GM12878 (cell line): ENCODE measurements at regions not wholly inside any gene's neighbourhood (a gene's known extent, or its start where the extent isn't known, plus 50 kb on each side); places are given as distances from the start of the nearest gene placed in this dataset.

ENCODE experiments used
- ATAC-seq: fragments of 200-7000 bp; cut with Tn5 transposase; 3 replicates; pipeline ENCODE4 v1.9.1; 2020; ENCODE audit warnings: mild to moderate bottlenecking, moderate library complexity
- BruUV-seq: library from RNA; stranded (reverse); fragments of 400-500 nt; replicated peaks from 2 replicates; lab custom pipeline; 2021; lab: Mats Ljungman, UMichigan
- CTCF ChIA-PET: fragments of 300-600 bp; sonication (Branson Sonifier 250); formaldehyde crosslinking; extraction: SDS; loops from one replicate; lab custom pipeline; 2021; ENCODE audit warnings: inconsistent platforms; lab: Yijun Ruan, JAX
- POLR2A ChIA-PET: fragments of 350-600 bp; formaldehyde crosslinking; extraction: SDS; loops from one replicate; lab custom pipeline; 2021; ENCODE audit warnings: inconsistent platforms; lab: Charles Lee
- RAD21 ChIA-PET: fragments of 300-600 bp; sonication (Branson Sonifier 250); formaldehyde crosslinking; loops from one replicate; lab custom pipeline; 2023; ENCODE audit warnings: antibody characterized with exemption; ENCODE audit not compliant: unreplicated experiment; lab: Charles Lee
- SMC1A ChIA-PET: fragments of 300-600 bp; sonication (Branson Sonifier 250); formaldehyde crosslinking; loops from one replicate; lab custom pipeline; 2023; ENCODE audit not compliant: unreplicated experiment, uncharacterized antibody; lab: Charles Lee
- DNase-seq: peaks from one replicate; pipeline ENCODE4 v3.0.0-alpha.2; 2011; ENCODE audit warnings: low read depth, low spot score
- FAIRE-seq: peaks from 3 replicates; lab custom pipeline; 2011; peaks lifted over from hg19 to GRCh38; lab: Jason Lieb, UNC
- H2AFZ ChIP-seq: 2 replicates; pipeline ENCODE4 v1.6.0; 2011; ENCODE audit warnings: low read depth, low read length, control low read depth; ENCODE audit not compliant: control insufficient read depth
- H3K27ac ChIP-seq: 2 replicates; pipeline ENCODE4 v1.5.1; 2011; ENCODE audit warnings: control low read depth; ENCODE audit not compliant: control insufficient read depth, insufficient read depth
- H3K27me3 ChIP-seq, 2 experiments: replicated peaks in 1 of 2; 2 replicates each; pipeline versions ENCODE4 v1.6.0 to v1.6.1; 2011; ENCODE audit warnings: low read length in 1 of 2; ENCODE audit not compliant: control insufficient read depth in 2 of 2, insufficient read depth in 2 of 2
- H3K36me3 ChIP-seq, 2 experiments: 2 replicates each; pipeline ENCODE4 v1.5.1; 2011; ENCODE audit warnings: low read length in 1 of 2; ENCODE audit not compliant: control insufficient read depth in 2 of 2, insufficient read depth in 2 of 2
- H3K4me1 ChIP-seq: 2 replicates; pipeline ENCODE4 v1.6.1; 2011; ENCODE audit warnings: mild to moderate bottlenecking, low read length, moderate library complexity, mixed read lengths; ENCODE audit not compliant: control insufficient read depth, insufficient read depth
- H3K4me2 ChIP-seq: 2 replicates; pipeline ENCODE4 v1.6.0; 2011; ENCODE audit warnings: control low read depth; ENCODE audit not compliant: control insufficient read depth, insufficient read depth
- H3K4me3 ChIP-seq: fragments of 200-600 bp; sonication (generic); 2 replicates; pipeline ENCODE4 v1.5.1; 2016
- H3K79me2 ChIP-seq: 2 replicates; pipeline ENCODE4 v1.6.0; 2011; ENCODE audit warnings: low read length; ENCODE audit not compliant: control insufficient read depth, insufficient read depth
- H3K9ac ChIP-seq: 2 replicates; pipeline ENCODE4 v1.8.0; 2011; ENCODE audit warnings: low read length, control low read depth, mixed read lengths; ENCODE audit not compliant: control insufficient read depth, insufficient read depth
- H3K9me3 ChIP-seq: replicated peaks from 3 replicates; pipeline ENCODE4 v1.5.1; 2011; ENCODE audit warnings: mild to moderate bottlenecking, low read length; ENCODE audit not compliant: control insufficient read depth, insufficient read depth
- H4K20me1 ChIP-seq: 2 replicates; pipeline ENCODE4 v1.6.0; 2011; ENCODE audit not compliant: control insufficient read depth, insufficient read depth
- BMI1 ChIP-seq: fragments of 450-650 bp; IDR thresholded peaks from 2 replicates; pipeline ENCODE4 v1.6.1; 2016; ENCODE audit warnings: mild to moderate bottlenecking, moderate library complexity, borderline replicate concordance
- DPF2 ChIP-seq: fragments of 450-650 bp; IDR thresholded peaks from 2 replicates; pipeline ENCODE4 v1.6.1; 2017; ENCODE audit warnings: mild to moderate bottlenecking
- GATAD2B ChIP-seq: fragments of 450-650 bp; conservative IDR thresholded peaks from 2 replicates; pipeline ENCODE4 v1.6.1; 2017; ENCODE audit warnings: low read depth, mild to moderate bottlenecking, moderate library complexity
- HDGF ChIP-seq: fragments of 450-650 bp; IDR thresholded peaks from 2 replicates; pipeline ENCODE4 v1.6.1; 2016; ENCODE audit warnings: antibody characterized with exemption
- MTA2 ChIP-seq: fragments of 450-650 bp; IDR thresholded peaks from 2 replicates; pipeline ENCODE4 v1.6.1; 2016; ENCODE audit warnings: low read depth, mild to moderate bottlenecking, moderate library complexity
- MYC ChIP-seq: IDR thresholded peaks from 2 replicates; pipeline ENCODE4 v1.6.1; 2011; ENCODE audit warnings: mild to moderate bottlenecking, low read length, moderate library complexity, inconsistent platforms; ENCODE audit not compliant: insufficient read depth, insufficient replicate concordance, insufficient read length, severe bottlenecking
- NFXL1 ChIP-seq: fragments of 450-650 bp; IDR thresholded peaks from 2 replicates; pipeline ENCODE4 v1.6.1; 2017; ENCODE audit warnings: antibody characterized with exemption, mild to moderate bottlenecking, borderline replicate concordance
- RCOR1 ChIP-seq: conservative IDR thresholded peaks from 2 replicates; pipeline ENCODE4 v1.6.1; 2012; ENCODE audit warnings: low read depth, low read length, improper control_type of control experiment
- SP1 ChIP-seq: IDR thresholded peaks from one replicate; pipeline ENCODE4 v1.6.1; 2011; ENCODE audit warnings: low read depth, low read length
- ZBTB33 ChIP-seq: fragments of 450-650 bp; IDR thresholded peaks from 2 replicates; pipeline ENCODE4 v1.6.1; 2017; ENCODE audit warnings: mild to moderate bottlenecking
- ZNF207 ChIP-seq: fragments of 450-650 bp; IDR thresholded peaks from 2 replicates; pipeline ENCODE4 v1.6.1; 2014; ENCODE audit warnings: antibody characterized with exemption, mild to moderate bottlenecking, borderline replicate concordance
- ZNF687 ChIP-seq: fragments of 450-650 bp; IDR thresholded peaks from 2 replicates; pipeline ENCODE4 v1.6.1; 2017; ENCODE audit warnings: mild to moderate bottlenecking, moderate library complexity
- WGBS: methylation state at CpG from one replicate; pipeline ENCODE4 v1.1.6; 2016; ENCODE audit warnings: low lambda C conversion rate; ENCODE audit not compliant: insufficient replicate concordance, insufficient coverage; ENCODE audit errors: missing lambda C conversion rate; 5-methylcytosine and 5-hydroxymethylcytosine counted together
- in situ Hi-C: fragments of 300-500 bp; cut with MboI; formaldehyde crosslinking; loops from 9 replicates; pipeline ENCODE4 v1.14.3; 2018; ENCODE audit warnings: mixed read lengths
- intact Hi-C: fragments of 100-400 bp; cut with micrococcal nuclease; formaldehyde crosslinking; loops from one replicate; pipeline ENCODE4 v1.14.2; 2022; ENCODE audit not compliant: unreplicated experiment

GRCh38 chr2:235220331-235220730 lies 268.5 kb downstream of the SH3BP4 start:
- Histone ChIP-seq H4K20me1 (no peaks in the 10 kb centered on the region), H3K9ac (no peak overlapping the region), H3K27me3 (no peaks in the 10 kb centered on the region), H3K9me3 (no peaks in the 10 kb centered on the region), H3K27ac (no peak overlapping the region), H2AFZ (no peak overlapping the region), H3K4me3 (no peak overlapping the region), H3K36me3 (no peaks in the 10 kb centered on the region), H3K4me1 (no peaks in the 10 kb centered on the region), H3K79me2 (no peaks in the 10 kb centered on the region), H3K4me2 (no peak overlapping the region)
- ATAC-seq (no peak), DNase-seq (no peak), FAIRE-seq (no peak)
- ChIA-PET CTCF (no interaction called here), POLR2A (no interaction called here), RAD21 (no interaction called here), SMC1A (no interaction called here)
- intact Hi-C loops (no loop called here), in situ Hi-C loops (no loop called here)
- BruUV-seq = no TSS peak
- no peak for TF ChIP-seq MYC
- TF ChIP-seq BMI1 = no peak
- no peak for TF ChIP-seq NFXL1
- TF ChIP-seq RCOR1 = no peak
- TF ChIP-seq SP1 = no peak
- TF ChIP-seq GATAD2B = no peak
- TF ChIP-seq HDGF = no peak
- TF ChIP-seq DPF2 = no peak
- TF ChIP-seq MTA2 = no peak
- TF ChIP-seq ZNF687 = no peak
- no peak for TF ChIP-seq ZBTB33
- TF ChIP-seq ZNF207 = no peak
- WGBS = 40% methylated on average over 6 of the region's 6 CpGs
